Mesodermal cell (in vitro differentiated cells): ENCODE measurements at regions not wholly inside any gene's neighbourhood (a gene's known extent, or its start where the extent isn't known, plus 50 kb on each side); places are given as distances from the start of the nearest gene placed in this dataset.
A peak's percentile ranks its signal among the peaks of the same experiment; 100 is the strongest.

Experiments
- H3K27ac ChIP-seq: 2 replicates; pipeline ENCODE4 v1.7.0; 2013; ENCODE audit warnings: mild to moderate bottlenecking, low read depth, low read length, moderate library complexity; ENCODE audit not compliant: severe bottlenecking
- H3K36me3 ChIP-seq: 2 replicates; pipeline ENCODE4 v1.7.1; 2013; ENCODE audit warnings: mild to moderate bottlenecking, low read length, moderate library complexity; ENCODE audit not compliant: control insufficient read depth, insufficient read depth
- H3K4me1 ChIP-seq: one replicate; pipeline ENCODE4 v1.7.1; 2013; ENCODE audit warnings: mild to moderate bottlenecking, low read length; ENCODE audit not compliant: insufficient read depth, control insufficient read depth, poor library complexity, severe bottlenecking
- H3K4me3 ChIP-seq: 2 replicates; pipeline ENCODE4 v1.7.0; 2013; ENCODE audit warnings: low read length, control low read depth, mild to moderate bottlenecking; ENCODE audit not compliant: insufficient read depth, poor library complexity, severe bottlenecking; ENCODE audit errors: extremely low read depth
- H3K9me3 ChIP-seq: 2 replicates; pipeline ENCODE4 v1.7.1; 2013; ENCODE audit warnings: mild to moderate bottlenecking, low read length, moderate library complexity; ENCODE audit not compliant: control insufficient read depth
- WGBS, 2 experiments: methylation state at CpG; one replicate each; pipeline ENCODE4 v1.1.5; 2013; ENCODE audit warnings: missing lambda C conversion rate in 2 of 2; ENCODE audit not compliant: insufficient coverage in 2 of 2; 5-methylcytosine and 5-hydroxymethylcytosine counted together

DNA sequence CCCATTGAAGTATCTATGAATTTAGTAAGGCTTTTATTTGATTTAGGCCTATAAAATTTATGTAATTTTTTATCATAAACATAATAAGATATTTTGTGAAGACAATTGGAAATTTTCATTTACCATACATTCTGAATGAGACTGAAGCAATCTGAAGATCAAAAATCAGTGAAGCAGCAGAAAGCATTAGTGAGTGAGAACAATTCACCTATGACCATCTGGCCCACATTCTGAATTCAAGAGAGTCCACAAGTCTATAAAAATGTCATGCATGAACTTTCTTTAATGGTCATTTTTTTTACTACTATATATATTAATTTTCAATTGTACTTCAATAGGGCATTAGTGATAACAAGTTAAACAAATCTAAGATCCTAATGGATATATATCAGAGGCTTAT is 1026.6 kb upstream of the MAP3K7 start:
- Histone ChIP-seq H3K36me3 (no peaks in the 10 kb centered on the region), H3K27ac (no peak overlapping the region), H3K9me3 (no peaks in the 10 kb centered on the region), H3K4me3 (no peak overlapping the region), H3K4me1 (no peaks in the 10 kb centered on the region)

- Histone ChIP-seq H3K4me1 (no peaks in the 10 kb centered on the region), H3K4me3 (no peak overlapping the region), H3K9me3 (no peaks in the 10 kb centered on the region), H3K27ac (no peak overlapping the region), H3K36me3 (no peaks in the 10 kb centered on the region)
- WGBS, 2 experiments, result 83 to 90% methylated on average over 2 to 6 of the region's 7 CpGs
These were observed 1024.3 kb upstream of the MAP3K7 start for GRCh38 chr6:91611190-91611589.

DNA sequence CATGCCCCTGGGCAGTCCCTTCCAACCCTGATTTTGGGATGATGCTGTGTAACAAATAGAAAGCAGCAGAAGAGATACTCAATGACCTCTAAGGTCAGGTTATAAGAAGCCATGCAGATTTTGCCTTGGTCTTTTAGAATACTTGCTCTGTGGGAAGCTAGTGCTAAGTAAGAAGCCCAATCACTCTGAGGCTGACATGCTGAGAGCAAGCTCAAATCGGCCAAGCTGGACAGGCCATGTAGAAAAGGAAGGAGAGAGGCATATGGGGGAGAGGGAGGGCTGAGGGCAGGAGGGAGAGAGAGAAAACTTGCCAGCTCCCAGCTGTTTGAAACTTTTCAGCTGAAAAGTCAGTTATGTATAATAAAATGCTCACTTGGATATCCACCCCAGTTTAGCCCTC is 1021.6 kb upstream of the MAP3K7 start:
- Histone ChIP-seq H3K4me1 (no peaks in the 10 kb centered on the region), H3K27ac (no peak overlapping the region), H3K9me3 (no peaks in the 10 kb centered on the region), H3K4me3 (no peak overlapping the region), H3K36me3 (no peaks in the 10 kb centered on the region)
- 82% methylated on average over 1 of the region's 1 CpG; no CpG with 5 or more reads in 1 of the 2 experiments for whole genome bisulfite sequencing, 2 experiments

DNA sequence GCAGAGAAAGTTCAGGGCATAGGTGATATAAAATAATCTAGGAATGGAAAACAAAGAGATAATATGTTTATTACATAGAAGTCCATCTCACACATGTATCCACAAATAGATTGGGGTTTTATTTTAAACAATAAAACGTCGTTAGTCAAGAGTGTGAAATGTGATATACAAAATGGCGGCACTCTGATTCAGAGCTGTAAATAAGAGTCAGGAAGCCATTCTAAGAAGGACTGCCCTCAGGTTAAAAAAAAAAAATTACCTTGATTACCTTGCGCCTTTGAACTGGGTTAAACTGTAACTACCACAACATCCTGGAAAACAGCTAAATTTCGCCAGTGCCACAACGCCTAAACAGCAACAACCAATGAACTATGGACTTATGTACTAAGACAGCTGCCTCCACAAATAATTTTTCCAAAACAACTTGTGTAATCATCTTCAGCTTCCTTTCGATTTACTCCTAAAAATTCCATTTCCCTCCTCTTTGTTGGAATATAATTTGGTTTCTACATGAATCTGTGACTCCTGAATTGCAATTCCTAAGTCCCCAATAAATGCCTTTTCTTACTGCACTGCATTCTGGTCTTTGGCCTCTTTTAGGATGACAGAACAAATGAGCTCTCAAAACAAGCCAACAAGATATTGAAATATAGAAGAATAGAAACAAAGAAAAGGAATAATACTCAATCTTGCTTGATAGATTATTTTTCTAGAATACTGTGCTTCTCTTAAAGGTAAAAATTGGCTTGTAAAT is 1019.5 kb upstream of the MAP3K7 start:
- Histone ChIP-seq H3K36me3 (no peaks in the 10 kb centered on the region), H3K4me3 (no peak overlapping the region), H3K9me3 (no peaks in the 10 kb centered on the region), H3K4me1 (no peaks in the 10 kb centered on the region), H3K27ac (no peak overlapping the region)
- 92 to 95% methylated on average over 3 of the region's 7 CpGs for WGBS, 2 experiments

- Histone ChIP-seq H3K4me3 (no peak overlapping the region), H3K4me1 (no peaks in the 10 kb centered on the region), H3K27ac (no peak overlapping the region), H3K36me3 (no peaks in the 10 kb centered on the region), H3K9me3 (no peaks in the 10 kb centered on the region)
- WGBS, 2 experiments, result no CpG with 5 or more reads among the region's 2 CpGs
These were observed 1013.7 kb upstream of the MAP3K7 start for GRCh38 chr6:91600561-91600960.

DNA sequence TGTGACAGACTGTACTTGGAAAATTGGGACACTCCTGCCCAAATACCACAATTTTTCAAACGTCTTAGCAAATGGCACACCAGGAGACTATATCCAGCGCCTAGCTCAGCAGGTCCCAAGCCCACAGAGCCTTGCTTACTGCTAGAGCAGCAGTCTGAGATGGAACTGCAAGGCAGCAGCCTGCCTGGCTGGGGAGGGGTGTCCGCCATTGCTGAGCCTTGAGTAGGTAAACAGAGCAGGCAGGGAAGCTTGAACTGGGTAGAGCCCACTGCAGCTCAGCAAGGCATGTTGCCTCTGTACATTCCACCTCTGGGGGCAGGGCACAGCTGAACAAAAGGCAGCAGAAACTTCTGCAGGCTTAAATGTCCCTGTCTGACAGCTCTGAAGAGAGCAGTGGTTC is 1003.3 kb upstream of the MAP3K7 start:
- no peak overlapping the region for H3K27ac ChIP-seq
- 51 to 60% methylated on average over 3 of the region's 3 CpGs for WGBS, 2 experiments
- no peak overlapping the region for H3K4me3 ChIP-seq
- no peaks in the 10 kb centered on the region for H3K9me3 ChIP-seq
- no peaks in the 10 kb centered on the region for H3K4me1 ChIP-seq
- H3K36me3 ChIP-seq, result no peaks in the 10 kb centered on the region

GRCh38 chr6:91580635-91581034 is 993.8 kb upstream of the MAP3K7 start:
- H3K36me3 ChIP-seq, result no peaks in the 10 kb centered on the region
- no peak overlapping the region for H3K4me3 ChIP-seq
- H3K9me3 ChIP-seq, result no peaks in the 10 kb centered on the region
- no peak overlapping the region for H3K27ac ChIP-seq
- H3K4me1 ChIP-seq, result no peaks in the 10 kb centered on the region

DNA sequence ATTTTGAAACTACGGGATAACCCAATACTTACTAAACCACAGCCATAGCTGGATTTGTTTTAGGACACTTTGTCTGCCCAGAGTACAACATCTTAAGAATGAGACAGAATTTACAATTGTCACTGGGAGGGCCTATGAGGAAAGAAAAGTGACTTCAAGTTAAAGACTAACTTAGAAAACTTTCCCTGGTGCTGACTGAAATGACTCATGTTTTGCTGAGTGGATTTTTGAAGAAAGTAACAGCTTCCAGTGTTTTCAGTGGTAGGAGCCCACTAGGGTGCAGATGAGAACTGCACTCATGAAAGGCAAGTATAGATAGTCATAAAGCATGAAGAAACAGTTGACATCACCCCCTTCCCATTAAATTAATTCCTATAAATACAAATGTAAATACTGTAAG is 988.2 kb upstream of the MAP3K7 start:
- H3K4me1 ChIP-seq, result no peaks in the 10 kb centered on the region
- no peaks in the 10 kb centered on the region for H3K9me3 ChIP-seq
- no peaks in the 10 kb centered on the region for H3K36me3 ChIP-seq
- H3K27ac ChIP-seq, result no peak overlapping the region
- H3K4me3 ChIP-seq, result no peak overlapping the region
- WGBS, 2 experiments, result no CpG with 5 or more reads among the region's 1 CpG

GRCh38 chr6:91573826-91574416 is 987.0 kb upstream of the MAP3K7 start:
- 94% methylated on average over 2 of the region's 3 CpGs; no CpG with 5 or more reads in 1 of the 2 experiments for WGBS, 2 experiments
- H3K4me3 ChIP-seq, result no peak overlapping the region
- peaks cover 4% of the 10 kb centered on the region for H3K4me1 ChIP-seq
- no peak overlapping the region for H3K27ac ChIP-seq
- no peaks in the 10 kb centered on the region for H3K9me3 ChIP-seq
- H3K36me3 ChIP-seq, result no peaks in the 10 kb centered on the region

DNA sequence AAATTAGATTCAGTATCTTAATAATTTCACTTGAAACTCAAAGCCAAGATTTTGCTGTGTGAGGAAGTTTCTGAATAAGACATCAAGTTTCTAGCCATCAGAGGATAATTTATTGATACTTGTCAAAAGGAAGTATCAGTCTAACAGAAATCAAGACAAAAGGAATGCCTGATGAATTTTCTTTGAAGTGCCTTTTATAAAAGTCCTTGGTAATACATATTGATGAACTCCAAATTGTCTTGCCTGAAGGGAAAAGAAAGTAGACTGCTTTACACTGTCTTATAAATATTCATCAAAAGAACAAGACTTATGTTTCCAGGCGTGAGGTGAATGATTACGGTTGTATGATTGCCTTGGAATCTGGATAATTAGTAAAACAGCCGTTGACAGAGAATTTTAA is 986.0 kb upstream of the MAP3K7 start:
- Histone ChIP-seq H3K36me3 (no peaks in the 10 kb centered on the region), H3K4me3 (no peak overlapping the region), H3K4me1 (peaks cover 4% of the 10 kb centered on the region), H3K27ac (no peak overlapping the region), H3K9me3 (no peaks in the 10 kb centered on the region)
- no CpG with 5 or more reads among the region's 3 CpGs for WGBS, 2 experiments

DNA sequence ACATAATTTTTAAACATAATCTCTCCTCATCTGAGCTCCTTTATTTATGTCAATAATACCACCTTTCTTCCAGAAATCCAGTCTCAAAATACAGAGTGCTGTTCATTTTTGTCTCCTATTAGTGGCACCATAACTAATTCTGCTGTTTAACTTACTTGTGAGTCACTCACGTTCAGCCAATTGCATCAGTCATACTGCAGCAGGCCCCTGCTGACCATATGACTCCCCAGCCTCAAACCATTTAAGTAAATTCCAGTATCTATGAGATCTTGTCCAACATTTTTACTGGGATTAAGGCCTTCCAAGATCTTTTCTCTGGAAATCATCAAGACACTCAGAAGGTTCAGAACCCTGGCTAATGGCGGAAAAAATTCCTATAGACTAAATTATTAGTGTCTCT is 982.2 kb upstream of the MAP3K7 start:
- no peaks in the 10 kb centered on the region for H3K36me3 ChIP-seq
- no peak overlapping the region for H3K4me3 ChIP-seq
- H3K4me1 ChIP-seq, result peaks cover 4% of the 10 kb centered on the region
- no peaks in the 10 kb centered on the region for H3K9me3 ChIP-seq
- whole genome bisulfite sequencing, 2 experiments, result 40 to 73% methylated on average over 1 of the region's 2 CpGs
- peak overlapping the region; percentile 46 for H3K27ac ChIP-seq
